ENCODE measurements at regions not wholly inside any gene's neighbourhood (a gene's known extent, or its start where the extent isn't known, plus 50 kb on each side); places are given as distances from the start of the nearest gene placed in this dataset.

DNA sequence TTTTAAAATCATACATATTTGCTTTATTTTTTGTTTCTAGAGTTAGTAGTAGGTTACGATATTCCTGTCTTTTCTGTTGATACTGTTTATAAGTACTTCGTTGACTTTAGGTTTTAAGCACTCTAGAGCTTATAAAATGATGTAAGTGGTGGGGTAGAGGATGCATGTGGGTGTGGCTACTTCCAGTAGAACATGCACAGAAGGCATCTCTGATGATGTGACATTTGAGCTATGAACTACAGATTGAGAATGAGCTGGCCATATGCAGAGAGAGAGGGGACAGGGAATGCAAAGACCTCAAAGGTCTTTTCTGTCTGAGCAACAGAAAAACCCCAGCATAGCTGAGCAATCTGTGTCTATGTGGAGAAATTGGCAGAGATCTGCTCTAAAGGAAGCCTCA, 233.9 kb upstream of the STAC start:
- TF ChIP-seq POLR2A (IDR thresholded peaks at IDR 0.05), result no peak
- TF ChIP-seq, protein P1, sequence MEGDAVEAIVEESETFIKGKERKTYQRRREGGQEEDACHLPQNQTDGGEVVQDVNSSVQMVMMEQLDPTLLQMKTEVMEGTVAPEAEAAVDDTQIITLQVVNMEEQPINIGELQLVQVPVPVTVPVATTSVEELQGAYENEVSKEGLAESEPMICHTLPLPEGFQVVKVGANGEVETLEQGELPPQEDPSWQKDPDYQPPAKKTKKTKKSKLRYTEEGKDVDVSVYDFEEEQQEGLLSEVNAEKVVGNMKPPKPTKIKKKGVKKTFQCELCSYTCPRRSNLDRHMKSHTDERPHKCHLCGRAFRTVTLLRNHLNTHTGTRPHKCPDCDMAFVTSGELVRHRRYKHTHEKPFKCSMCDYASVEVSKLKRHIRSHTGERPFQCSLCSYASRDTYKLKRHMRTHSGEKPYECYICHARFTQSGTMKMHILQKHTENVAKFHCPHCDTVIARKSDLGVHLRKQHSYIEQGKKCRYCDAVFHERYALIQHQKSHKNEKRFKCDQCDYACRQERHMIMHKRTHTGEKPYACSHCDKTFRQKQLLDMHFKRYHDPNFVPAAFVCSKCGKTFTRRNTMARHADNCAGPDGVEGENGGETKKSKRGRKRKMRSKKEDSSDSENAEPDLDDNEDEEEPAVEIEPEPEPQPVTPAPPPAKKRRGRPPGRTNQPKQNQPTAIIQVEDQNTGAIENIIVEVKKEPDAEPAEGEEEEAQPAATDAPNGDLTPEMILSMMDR (IDR thresholded peaks at IDR 0.05), result no peak

Data from lower leg skin (tissue), 3 donors.